Right lobe of liver (tissue), 6 donors: ENCODE measurements at regions not wholly inside any gene's neighbourhood (a gene's known extent, or its start where the extent isn't known, plus 50 kb on each side); places are given as distances from the start of the nearest gene placed in this dataset.

Experiments used
- ATAC-seq, 4 donors: fragments of 200-7000 bp; cut with Tn5 transposase; one replicate each; pipeline ENCODE4 v1.9.1; 2020; ENCODE audit warnings: mild to moderate bottlenecking in 4 of 4, moderate library complexity in 4 of 4
- DNase-seq, 3 donors: peaks; one replicate each; pipeline ENCODE4 v3.0.0-alpha.2; 2020
- H3K27ac ChIP-seq, 3 donors: fragments of 200-600 bp; one replicate each; pipeline ENCODE4 v1.8.0; 2022
- H3K27me3 ChIP-seq, 2 donors: fragments of 200-600 bp; one replicate each; pipeline ENCODE4 v1.8.0; 2022
- H3K36me3 ChIP-seq, 4 donors: fragments of 200-600 bp; sonication (generic) in 1 of 4; one replicate each; pipeline versions ENCODE4 v1.5.1 to v1.8.0; 2017 to 2022; ENCODE audit warnings: control low read depth in 1 of 4
- H3K4me1 ChIP-seq, 4 donors: fragments of 200-600 bp; sonication (generic) in 1 of 4; one replicate each; pipeline versions ENCODE4 v1.5.1 to v1.8.0; 2017 to 2022; ENCODE audit warnings: control low read depth in 1 of 4
- H3K4me3 ChIP-seq, 3 donors: fragments of 200-600 bp; one replicate each; pipeline ENCODE4 v1.8.0; 2022
- H3K9me3 ChIP-seq, 4 donors: fragments of 200-600 bp; sonication (generic) in 1 of 4; one replicate each; pipeline versions ENCODE4 v1.5.1 to v1.8.0; 2017 to 2022; ENCODE audit warnings: control low read depth in 1 of 4
- POLR2A ChIP-seq: fragments of 450-650 bp; IDR thresholded peaks from one replicate; pipeline ENCODE4 v1.6.1; 2017; ENCODE audit warnings: antibody characterized with exemption, mild to moderate bottlenecking
- WGBS: methylation state at CpG from one replicate; pipeline ENCODE4 v1.1.6; 2018; ENCODE audit warnings: low coverage, low lambda C conversion rate; ENCODE audit not compliant: insufficient coverage; ENCODE audit errors: missing lambda C conversion rate; 5-methylcytosine and 5-hydroxymethylcytosine counted together
- intact Hi-C, 2 donors: fragments of 100-400 bp; cut with DNase I; formaldehyde crosslinking; loops; one replicate each; pipeline versions ENCODE4 v1.11.2 to v1.14.1; 2022
- TF ChIP-seq, protein P1 (sequence below), 4 donors: fragments of 200-600 bp in 3 of 4; fragments of 450-650 bp in 1 of 4; IDR thresholded peaks; one replicate each; pipeline versions ENCODE4 v1.5.1 to v1.8.0; 2016 to 2022; ENCODE audit warnings: antibody characterized with exemption in 4 of 4, mild to moderate bottlenecking in 2 of 4
- donor health status: DM: no; HTN: yes; CAD: no.
- donor health status: DM: no; HTN: no; CAD: no.
- donor health status: DM: no; HTN: no; CAD: no.
- donor health status: DM: no; HTN: yes; CAD: no.
- donor health status: DM: no; HTN: yes; CAD: no.

DNA sequence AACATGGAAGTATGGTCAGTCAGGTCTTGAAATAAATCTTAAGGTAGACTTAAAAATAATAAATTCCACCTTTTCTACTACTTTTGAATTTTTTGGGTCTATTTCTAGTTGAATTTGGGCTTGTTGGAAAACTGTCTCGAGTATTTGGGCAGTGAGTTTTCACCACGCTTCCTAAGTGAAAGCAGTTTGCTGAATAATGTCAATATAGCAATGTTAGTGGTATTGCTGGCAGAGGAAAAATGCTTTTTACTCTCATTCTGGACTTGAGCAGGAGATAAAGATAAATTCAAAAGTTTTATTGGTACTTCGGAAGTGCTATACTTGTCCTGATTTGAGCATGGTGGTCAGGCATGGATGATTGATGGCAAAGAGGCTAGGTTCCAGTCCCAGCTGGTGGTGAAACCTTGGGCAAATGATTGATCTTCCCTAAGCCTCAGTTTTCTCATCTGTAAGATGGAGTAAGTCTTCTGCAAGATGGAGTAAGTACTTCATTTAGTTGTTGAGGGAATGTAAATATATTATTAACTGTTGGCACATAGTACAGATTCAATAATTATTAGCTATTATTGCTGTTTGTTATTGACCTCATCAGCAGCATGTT lies 503.5 kb upstream of the ZEB2 start:
- DNase-seq (no peak), ATAC-seq (no peak)
- H3K27me3 ChIP-seq: no peaks in the 10 kb centered on the region
- H3K4me3 ChIP-seq: no peak overlapping the region
- intact Hi-C loops: no loop called here
- H3K27ac ChIP-seq: no peak overlapping the region
- no peaks in the 10 kb centered on the region for H3K9me3 ChIP-seq
- 64% methylated on average over 3 of the region's 3 CpGs for WGBS
- no peak for TF ChIP-seq POLR2A
- TF ChIP-seq, protein P1, sequence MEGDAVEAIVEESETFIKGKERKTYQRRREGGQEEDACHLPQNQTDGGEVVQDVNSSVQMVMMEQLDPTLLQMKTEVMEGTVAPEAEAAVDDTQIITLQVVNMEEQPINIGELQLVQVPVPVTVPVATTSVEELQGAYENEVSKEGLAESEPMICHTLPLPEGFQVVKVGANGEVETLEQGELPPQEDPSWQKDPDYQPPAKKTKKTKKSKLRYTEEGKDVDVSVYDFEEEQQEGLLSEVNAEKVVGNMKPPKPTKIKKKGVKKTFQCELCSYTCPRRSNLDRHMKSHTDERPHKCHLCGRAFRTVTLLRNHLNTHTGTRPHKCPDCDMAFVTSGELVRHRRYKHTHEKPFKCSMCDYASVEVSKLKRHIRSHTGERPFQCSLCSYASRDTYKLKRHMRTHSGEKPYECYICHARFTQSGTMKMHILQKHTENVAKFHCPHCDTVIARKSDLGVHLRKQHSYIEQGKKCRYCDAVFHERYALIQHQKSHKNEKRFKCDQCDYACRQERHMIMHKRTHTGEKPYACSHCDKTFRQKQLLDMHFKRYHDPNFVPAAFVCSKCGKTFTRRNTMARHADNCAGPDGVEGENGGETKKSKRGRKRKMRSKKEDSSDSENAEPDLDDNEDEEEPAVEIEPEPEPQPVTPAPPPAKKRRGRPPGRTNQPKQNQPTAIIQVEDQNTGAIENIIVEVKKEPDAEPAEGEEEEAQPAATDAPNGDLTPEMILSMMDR (IDR thresholded peaks at IDR 0.05): no peak
- no peaks in the 10 kb centered on the region for H3K36me3 ChIP-seq
- no peaks in the 10 kb centered on the region for H3K4me1 ChIP-seq

DNA sequence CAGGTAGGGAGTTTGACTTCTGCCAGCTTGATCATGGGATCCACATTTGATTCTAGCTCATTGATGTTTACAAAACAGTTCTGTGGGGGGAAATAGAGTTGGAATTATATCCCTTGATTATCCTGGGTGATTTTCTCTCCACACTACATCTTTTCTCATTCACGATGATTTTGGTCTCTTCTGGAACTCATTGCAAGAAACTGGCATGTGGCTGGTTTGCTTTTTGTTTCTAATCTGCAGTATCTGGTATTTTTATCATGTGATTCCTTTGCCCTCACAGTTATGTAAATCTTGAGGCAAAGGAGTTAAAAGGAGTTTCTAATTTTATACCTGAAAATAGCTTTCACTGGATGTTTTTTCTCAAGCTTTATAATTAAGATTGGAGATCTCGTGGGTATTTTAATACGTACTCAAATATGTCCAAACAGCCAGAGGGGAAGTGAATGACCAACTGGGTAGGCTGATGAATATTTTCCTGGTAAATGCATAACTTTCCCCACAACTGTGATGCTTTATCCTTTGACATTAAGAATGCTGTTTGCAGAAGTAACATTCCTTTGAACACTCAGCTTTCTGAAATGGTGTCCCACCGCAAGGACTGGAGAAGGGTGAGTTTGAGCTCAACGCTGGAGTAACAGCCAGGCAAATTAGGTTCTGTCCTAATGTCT lies 502.9 kb upstream of the ZEB2 start:
- 70% methylated on average over 5 of the region's 5 CpGs for WGBS
- TF ChIP-seq, protein P1 (IDR thresholded peaks at IDR 0.05): no peak
- TF ChIP-seq POLR2A: no peak

DNA sequence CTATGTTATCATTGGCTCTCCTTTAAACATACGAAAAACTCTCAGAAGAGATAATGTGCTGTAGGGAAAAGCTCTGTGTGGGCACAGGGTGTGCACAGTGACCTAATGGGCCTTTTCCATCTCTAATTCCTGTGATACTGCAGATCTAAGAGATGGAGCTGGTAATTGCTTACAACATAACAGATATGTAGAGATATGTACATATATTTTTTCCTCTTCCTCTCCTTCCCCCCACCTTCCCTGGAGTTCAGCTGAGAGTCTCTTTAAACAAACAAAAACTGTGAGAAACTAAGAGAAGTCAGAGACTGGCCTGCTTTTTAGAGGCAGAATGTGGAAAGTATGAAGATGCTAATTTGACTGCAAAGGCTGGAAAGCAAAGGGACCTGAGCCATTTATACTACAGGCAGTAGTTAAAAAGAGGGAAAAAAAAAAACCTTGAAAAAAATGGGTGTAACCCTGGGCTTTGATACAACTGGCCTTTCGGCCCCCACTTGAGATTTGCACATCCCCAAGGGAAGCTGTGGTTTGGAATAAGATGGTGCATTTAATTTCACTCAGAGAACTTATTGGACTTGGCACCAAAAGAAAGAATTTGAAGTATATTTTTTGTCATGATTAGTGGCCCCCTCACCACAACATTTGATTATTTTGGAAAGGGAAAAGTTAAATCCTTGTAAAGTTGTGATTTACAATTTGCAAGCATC lies 502.2 kb upstream of the ZEB2 start:
- DNase-seq (no peak), ATAC-seq (no peak)
- Histone ChIP-seq H3K27me3 (no peaks in the 10 kb centered on the region), H3K4me1 (no peaks in the 10 kb centered on the region), H3K9me3 (no peaks in the 10 kb centered on the region), H3K36me3 (no peaks in the 10 kb centered on the region), H3K27ac (no peak overlapping the region), H3K4me3 (no peak overlapping the region)
- 49% methylated on average over 2 of the region's 2 CpGs for WGBS
- TF ChIP-seq POLR2A: no peak
- intact Hi-C loops: no loop called here

More for the DNA sequence above, 502.9 kb upstream of the ZEB2 start:
- Histone ChIP-seq H3K36me3 (no peaks in the 10 kb centered on the region), H3K27ac (no peak overlapping the region), H3K27me3 (no peaks in the 10 kb centered on the region), H3K4me3 (no peak overlapping the region), H3K9me3 (no peaks in the 10 kb centered on the region), H3K4me1 (no peaks in the 10 kb centered on the region)
- DNase-seq (no peak), ATAC-seq (no peak)
- intact Hi-C loops: no loop called here

DNA sequence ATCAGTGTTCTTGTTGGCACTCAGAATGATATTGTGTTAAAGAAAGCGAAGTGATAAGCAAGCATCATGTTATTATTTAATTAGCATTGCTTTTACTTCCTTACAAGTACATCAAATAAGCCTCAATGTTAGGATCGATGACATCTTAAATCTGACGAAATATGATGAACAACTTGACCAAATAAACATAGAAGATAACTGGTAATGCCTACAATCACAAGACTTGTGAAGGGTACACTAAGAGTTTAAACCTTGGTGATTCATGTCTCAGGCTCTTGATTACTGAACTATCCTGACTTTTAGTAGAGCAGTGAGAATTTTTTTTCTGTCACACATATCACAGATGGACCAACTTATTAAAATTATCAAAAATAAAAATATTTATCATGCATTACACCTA lies 500.8 kb upstream of the ZEB2 start:
- no peak for DNase-seq
- 73% methylated on average over 3 of the region's 3 CpGs for WGBS
- H3K36me3 ChIP-seq: no peaks in the 10 kb centered on the region
- TF ChIP-seq, protein P1 (IDR thresholded peaks at IDR 0.05): no peak
- no peak for TF ChIP-seq POLR2A
- H3K27me3 ChIP-seq: no peaks in the 10 kb centered on the region
- ATAC-seq: no peak
- no peaks in the 10 kb centered on the region for H3K9me3 ChIP-seq
- no peaks in the 10 kb centered on the region for H3K4me1 ChIP-seq
- no peak overlapping the region for H3K4me3 ChIP-seq
- intact Hi-C loops: no loop called here
- H3K27ac ChIP-seq: no peak overlapping the region

DNA sequence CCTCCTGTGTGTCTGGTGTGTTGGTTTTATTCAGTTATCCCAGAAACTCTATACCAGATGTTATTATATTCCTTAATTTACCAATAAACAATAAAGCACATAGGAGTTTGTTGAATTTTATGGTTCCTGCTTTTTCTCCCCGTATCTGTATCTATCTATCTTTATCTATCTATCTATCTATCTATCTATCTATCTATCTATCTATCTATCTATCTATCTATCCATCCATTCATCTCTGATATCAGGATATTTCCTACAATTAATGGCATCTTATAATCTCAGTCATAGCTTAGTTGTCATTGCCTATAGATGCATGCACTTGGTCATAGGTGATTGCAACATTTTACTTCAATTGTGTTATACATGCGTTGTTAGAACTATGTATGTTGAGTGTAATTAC lies 500.2 kb upstream of the ZEB2 start:
- Histone ChIP-seq H3K36me3 (no peaks in the 10 kb centered on the region), H3K4me1 (no peaks in the 10 kb centered on the region), H3K27me3 (no peaks in the 10 kb centered on the region), H3K4me3 (no peak overlapping the region), H3K27ac (no peak overlapping the region), H3K9me3 (no peaks in the 10 kb centered on the region)
- intact Hi-C loops: no loop called here
- WGBS: 62% methylated on average over 2 of the region's 2 CpGs
- no peak for DNase-seq
- ATAC-seq: no peak
- TF ChIP-seq POLR2A: no peak
- TF ChIP-seq, protein P1 (IDR thresholded peaks at IDR 0.05): no peak
